ENCODE measurements at regions not wholly inside any gene's neighbourhood (a gene's known extent, or its start where the extent isn't known, plus 50 kb on each side); places are given as distances from the start of the nearest gene placed in this dataset.

DNA sequence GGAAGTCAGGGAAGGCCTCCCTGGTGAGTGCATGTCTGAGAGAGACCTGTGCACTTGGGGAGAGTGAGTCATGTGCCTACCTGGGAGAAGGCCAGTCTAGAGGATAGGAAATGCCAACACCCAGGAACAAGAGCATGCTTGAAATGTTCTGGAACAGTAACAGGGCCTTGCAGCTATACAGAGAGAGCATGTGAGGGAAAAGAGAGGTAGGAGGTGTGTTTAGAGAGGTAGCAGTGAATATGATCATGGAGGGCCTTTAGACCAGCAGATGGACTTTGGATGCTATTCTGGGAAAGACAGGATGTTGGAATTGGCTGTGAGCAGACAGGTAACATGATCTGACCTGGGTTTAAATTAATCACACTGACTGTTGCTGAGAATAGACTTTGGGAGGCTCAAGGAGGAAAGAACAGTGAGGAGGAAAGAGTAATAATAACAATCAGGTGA lies 1143.6 kb downstream of the FLRT2 start:
- no peak for TF ChIP-seq EZH2 (IDR thresholded peaks at IDR 0.05; ENCODE audit: low read depth, unreplicated experiment)
- TF ChIP-seq, protein P1, sequence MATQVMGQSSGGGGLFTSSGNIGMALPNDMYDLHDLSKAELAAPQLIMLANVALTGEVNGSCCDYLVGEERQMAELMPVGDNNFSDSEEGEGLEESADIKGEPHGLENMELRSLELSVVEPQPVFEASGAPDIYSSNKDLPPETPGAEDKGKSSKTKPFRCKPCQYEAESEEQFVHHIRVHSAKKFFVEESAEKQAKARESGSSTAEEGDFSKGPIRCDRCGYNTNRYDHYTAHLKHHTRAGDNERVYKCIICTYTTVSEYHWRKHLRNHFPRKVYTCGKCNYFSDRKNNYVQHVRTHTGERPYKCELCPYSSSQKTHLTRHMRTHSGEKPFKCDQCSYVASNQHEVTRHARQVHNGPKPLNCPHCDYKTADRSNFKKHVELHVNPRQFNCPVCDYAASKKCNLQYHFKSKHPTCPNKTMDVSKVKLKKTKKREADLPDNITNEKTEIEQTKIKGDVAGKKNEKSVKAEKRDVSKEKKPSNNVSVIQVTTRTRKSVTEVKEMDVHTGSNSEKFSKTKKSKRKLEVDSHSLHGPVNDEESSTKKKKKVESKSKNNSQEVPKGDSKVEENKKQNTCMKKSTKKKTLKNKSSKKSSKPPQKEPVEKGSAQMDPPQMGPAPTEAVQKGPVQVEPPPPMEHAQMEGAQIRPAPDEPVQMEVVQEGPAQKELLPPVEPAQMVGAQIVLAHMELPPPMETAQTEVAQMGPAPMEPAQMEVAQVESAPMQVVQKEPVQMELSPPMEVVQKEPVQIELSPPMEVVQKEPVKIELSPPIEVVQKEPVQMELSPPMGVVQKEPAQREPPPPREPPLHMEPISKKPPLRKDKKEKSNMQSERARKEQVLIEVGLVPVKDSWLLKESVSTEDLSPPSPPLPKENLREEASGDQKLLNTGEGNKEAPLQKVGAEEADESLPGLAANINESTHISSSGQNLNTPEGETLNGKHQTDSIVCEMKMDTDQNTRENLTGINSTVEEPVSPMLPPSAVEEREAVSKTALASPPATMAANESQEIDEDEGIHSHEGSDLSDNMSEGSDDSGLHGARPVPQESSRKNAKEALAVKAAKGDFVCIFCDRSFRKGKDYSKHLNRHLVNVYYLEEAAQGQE (IDR thresholded peaks at IDR 0.05; ENCODE audit: unreplicated experiment), result no peak
- TF ChIP-seq, protein P2, sequence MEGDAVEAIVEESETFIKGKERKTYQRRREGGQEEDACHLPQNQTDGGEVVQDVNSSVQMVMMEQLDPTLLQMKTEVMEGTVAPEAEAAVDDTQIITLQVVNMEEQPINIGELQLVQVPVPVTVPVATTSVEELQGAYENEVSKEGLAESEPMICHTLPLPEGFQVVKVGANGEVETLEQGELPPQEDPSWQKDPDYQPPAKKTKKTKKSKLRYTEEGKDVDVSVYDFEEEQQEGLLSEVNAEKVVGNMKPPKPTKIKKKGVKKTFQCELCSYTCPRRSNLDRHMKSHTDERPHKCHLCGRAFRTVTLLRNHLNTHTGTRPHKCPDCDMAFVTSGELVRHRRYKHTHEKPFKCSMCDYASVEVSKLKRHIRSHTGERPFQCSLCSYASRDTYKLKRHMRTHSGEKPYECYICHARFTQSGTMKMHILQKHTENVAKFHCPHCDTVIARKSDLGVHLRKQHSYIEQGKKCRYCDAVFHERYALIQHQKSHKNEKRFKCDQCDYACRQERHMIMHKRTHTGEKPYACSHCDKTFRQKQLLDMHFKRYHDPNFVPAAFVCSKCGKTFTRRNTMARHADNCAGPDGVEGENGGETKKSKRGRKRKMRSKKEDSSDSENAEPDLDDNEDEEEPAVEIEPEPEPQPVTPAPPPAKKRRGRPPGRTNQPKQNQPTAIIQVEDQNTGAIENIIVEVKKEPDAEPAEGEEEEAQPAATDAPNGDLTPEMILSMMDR (conservative IDR thresholded peaks at IDR 0.05; ENCODE audit: low read depth in 2 of 2), result no peak
- TF ChIP-seq POLR2AphosphoS5 (IDR thresholded peaks at IDR 0.05; ENCODE audit: low read depth), result no peak
- no peak for TF ChIP-seq EZH2phosphoT487 (IDR thresholded peaks at IDR 0.05; ENCODE audit: unreplicated experiment)
- TF ChIP-seq CREB1 (CRISPR knock-in tag; IDR thresholded peaks at IDR 0.05; ENCODE audit: low read depth), result no peak
- no peak for TF ChIP-seq ZNF114 (CRISPR knock-in tag; IDR thresholded peaks at IDR 0.05)
- TF ChIP-seq NANOG (IDR thresholded peaks at IDR 0.05; ENCODE audit: borderline replicate concordance), result no peak
- no peak for TF ChIP-seq STAT1 (IDR thresholded peaks at IDR 0.05; ENCODE audit: unreplicated experiment)
- no peak for TF ChIP-seq JUNB (IDR thresholded peaks at IDR 0.05; ENCODE audit: unreplicated experiment)

Measured in GM23338 (cell line).